GM12872 (cell line): ENCODE measurements at regions not wholly inside any gene's neighbourhood (a gene's known extent, or its start where the extent isn't known, plus 50 kb on each side); places are given as distances from the start of the nearest gene placed in this dataset.

Experiments
- TF ChIP-seq, protein P1 (sequence below): IDR thresholded peaks from 3 replicates; pipeline ENCODE4 v1.5.1; 2011; ENCODE audit warnings: low read depth, mild to moderate bottlenecking, low read length, moderate library complexity; ENCODE audit not compliant: insufficient read depth

DNA sequence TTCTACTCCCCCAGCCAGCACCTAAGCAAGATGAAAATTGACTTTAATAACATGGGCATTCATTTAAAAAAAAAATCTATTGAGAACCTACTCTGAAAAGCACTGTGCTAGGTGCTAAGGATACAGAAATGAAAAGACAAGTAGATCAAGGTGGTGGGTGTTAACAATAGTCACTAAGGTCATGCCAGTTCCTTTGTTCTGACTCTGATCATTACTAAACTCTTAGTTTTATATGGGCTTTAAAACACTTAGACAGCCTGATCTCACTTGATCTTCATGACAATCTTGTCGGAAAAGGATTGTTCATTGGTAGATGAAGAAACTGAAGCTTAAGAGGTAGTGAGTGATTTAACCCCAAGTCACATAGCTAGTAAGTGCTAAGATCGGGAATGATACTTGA, 285.7 kb upstream of the PRDM1 start:
- TF ChIP-seq, protein P1, sequence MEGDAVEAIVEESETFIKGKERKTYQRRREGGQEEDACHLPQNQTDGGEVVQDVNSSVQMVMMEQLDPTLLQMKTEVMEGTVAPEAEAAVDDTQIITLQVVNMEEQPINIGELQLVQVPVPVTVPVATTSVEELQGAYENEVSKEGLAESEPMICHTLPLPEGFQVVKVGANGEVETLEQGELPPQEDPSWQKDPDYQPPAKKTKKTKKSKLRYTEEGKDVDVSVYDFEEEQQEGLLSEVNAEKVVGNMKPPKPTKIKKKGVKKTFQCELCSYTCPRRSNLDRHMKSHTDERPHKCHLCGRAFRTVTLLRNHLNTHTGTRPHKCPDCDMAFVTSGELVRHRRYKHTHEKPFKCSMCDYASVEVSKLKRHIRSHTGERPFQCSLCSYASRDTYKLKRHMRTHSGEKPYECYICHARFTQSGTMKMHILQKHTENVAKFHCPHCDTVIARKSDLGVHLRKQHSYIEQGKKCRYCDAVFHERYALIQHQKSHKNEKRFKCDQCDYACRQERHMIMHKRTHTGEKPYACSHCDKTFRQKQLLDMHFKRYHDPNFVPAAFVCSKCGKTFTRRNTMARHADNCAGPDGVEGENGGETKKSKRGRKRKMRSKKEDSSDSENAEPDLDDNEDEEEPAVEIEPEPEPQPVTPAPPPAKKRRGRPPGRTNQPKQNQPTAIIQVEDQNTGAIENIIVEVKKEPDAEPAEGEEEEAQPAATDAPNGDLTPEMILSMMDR = no peak

DNA sequence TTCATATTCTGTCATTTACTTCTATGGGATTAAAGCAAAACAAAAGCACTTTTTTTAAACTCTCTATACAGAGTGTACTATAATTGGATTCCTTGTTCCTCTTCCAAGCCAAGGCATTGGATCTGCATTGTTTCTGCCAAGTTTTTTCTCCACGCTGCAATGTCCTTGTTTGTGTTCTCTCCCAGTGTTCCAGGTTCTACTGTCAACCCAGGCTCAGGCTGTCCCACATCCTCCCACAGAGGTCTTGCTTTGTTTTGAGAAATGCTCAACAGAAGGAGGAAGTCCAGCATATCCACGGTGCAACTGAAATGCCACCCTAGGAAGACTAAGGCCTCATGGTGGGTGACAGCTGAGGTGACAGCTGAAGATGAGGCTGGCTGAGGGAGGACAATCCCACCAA, 287.1 kb upstream of the PRDM1 start:
- TF ChIP-seq, protein P1 = no peak

DNA sequence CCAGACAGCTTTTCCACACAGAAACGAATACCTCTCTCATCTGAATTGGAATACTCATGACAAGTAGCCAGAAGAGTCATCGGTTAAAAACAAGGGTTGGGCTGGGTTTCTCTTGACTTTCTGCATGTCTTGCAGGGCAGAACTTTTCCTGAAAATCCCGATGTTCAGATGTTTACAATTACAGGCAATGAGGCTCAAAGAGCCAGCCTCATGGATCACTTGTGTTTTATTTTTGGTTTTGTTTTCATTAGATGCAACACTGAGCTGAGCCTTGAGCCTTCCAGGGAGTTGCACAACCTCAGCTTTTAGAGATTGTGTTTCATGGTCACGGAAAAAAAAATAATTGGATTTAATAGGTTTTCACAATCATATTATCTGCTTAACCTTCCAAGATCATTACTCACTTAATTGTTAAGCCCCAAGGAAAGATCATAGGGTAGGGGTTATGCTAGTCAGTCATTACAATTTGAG, 288.1 kb upstream of the PRDM1 start:
- TF ChIP-seq, protein P1 = no peak

GRCh38 chr6:105797286-105797979, 288.7 kb upstream of the PRDM1 start:
- TF ChIP-seq, protein P1 = no peak

DNA sequence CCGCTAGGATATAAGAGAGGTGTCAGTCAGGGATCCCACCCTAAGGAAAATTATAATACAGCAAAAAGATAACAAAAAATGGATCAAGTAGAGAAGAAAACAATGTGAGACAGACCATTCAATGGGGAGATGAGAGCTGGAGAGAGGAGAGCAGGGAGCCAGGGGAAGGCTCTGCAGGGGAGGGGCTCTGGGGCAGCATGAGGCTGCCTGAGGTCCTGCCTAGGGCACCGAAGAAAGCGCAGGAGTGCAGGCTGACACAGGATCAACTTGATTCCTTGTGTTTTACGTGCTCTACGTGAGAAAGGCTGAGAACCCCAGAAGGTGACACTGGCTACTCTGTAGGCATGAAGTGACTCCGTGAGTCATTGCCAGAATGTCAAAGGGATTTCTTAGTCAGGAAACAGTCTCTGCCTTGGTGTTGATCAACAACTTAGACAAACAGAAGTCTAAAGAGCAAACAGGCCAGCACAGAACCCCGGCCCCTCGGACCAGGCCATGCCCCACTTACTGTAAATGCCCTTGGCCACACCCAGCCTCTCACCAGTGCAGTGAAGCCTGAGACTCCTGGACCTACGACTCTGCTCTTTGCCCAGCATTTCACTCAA, 290.1 kb upstream of the PRDM1 start:
- TF ChIP-seq, protein P1 = no peak

DNA sequence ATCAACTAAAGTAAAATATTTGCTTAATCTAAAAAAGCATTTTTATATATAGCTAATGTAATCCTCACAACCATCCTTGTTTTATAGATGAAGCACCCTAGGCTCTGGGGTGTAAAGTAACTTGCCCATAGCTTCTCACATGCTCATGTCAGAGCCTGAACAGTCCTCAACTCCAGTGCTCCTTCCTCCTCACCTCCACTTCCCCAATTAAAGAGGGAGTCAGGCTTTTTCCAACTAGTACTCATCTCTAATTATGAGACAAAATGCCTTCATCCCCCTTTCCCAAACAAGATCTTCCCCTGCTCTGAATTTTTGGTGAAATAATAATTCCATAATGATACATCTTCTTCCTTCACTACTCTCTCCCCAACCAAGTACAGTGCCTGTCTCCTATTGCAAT, 290.8 kb upstream of the PRDM1 start:
- TF ChIP-seq, protein P1 = no peak

DNA sequence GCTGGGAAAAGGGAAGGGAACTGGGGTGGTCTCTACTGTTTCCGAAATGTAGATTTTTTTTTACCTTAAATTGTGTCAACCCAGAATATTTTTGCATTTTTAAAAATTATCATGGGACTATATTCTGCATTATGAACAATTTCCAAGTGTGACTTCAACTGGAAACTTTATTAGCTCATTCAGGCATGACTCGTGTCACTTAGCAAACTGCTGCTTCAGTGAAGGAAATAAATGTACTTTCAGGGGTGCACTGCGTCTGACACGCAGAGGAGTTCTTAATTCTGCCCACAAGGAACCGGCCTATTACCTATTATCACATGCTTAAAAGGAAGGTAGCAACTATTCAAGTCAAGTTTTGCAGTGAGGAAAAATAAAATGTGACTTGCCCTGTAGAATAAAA, 291.3 kb upstream of the PRDM1 start:
- TF ChIP-seq, protein P1 = no peak
